Right lobe of liver (tissue), 4 donors: ENCODE measurements at regions not wholly inside any gene's neighbourhood (a gene's known extent, or its start where the extent isn't known, plus 50 kb on each side); places are given as distances from the start of the nearest gene placed in this dataset.

ENCODE experiments used
- POLR2A ChIP-seq: fragments of 450-650 bp; IDR thresholded peaks from one replicate; pipeline ENCODE4 v1.6.1; 2017; ENCODE audit warnings: antibody characterized with exemption, mild to moderate bottlenecking
- TF ChIP-seq, protein P1 (sequence below), 4 donors: fragments of 200-600 bp in 3 of 4; fragments of 450-650 bp in 1 of 4; IDR thresholded peaks; one replicate each; pipeline versions ENCODE4 v1.5.1 to v1.8.0; 2016 to 2022; ENCODE audit warnings: antibody characterized with exemption in 4 of 4, mild to moderate bottlenecking in 2 of 4
- donor health status: DM: no; HTN: no; CAD: no.
- donor health status: DM: no; HTN: no; CAD: no.
- donor health status: DM: no; HTN: yes; CAD: no.

DNA sequence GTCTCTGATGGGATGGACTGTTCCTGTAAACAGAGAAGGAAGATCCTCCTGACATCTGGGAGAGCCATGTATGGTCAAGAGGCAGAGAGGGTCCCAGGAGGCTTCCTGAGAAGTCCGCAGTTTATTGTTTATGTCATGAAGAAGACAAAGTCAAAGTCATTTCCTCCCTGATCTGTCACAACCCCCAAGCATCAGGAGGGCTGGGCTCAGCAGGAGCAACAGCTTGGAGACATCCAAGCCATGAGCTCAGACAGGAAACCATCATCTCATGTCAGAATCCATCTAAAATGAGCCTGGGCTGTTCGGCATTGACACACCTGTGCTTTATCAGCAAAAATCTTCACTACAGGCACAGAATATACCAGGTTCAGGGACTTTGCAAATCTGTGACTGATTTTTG is 325.0 kb upstream of the MSX2 start:
- TF ChIP-seq, protein P1, sequence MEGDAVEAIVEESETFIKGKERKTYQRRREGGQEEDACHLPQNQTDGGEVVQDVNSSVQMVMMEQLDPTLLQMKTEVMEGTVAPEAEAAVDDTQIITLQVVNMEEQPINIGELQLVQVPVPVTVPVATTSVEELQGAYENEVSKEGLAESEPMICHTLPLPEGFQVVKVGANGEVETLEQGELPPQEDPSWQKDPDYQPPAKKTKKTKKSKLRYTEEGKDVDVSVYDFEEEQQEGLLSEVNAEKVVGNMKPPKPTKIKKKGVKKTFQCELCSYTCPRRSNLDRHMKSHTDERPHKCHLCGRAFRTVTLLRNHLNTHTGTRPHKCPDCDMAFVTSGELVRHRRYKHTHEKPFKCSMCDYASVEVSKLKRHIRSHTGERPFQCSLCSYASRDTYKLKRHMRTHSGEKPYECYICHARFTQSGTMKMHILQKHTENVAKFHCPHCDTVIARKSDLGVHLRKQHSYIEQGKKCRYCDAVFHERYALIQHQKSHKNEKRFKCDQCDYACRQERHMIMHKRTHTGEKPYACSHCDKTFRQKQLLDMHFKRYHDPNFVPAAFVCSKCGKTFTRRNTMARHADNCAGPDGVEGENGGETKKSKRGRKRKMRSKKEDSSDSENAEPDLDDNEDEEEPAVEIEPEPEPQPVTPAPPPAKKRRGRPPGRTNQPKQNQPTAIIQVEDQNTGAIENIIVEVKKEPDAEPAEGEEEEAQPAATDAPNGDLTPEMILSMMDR (IDR thresholded peaks at IDR 0.05), result no peak
- TF ChIP-seq POLR2A, result no peak
